Heart left ventricle (tissue), 16 donors: ENCODE measurements at regions not wholly inside any gene's neighbourhood (a gene's known extent, or its start where the extent isn't known, plus 50 kb on each side); places are given as distances from the start of the nearest gene placed in this dataset.

Experiments used
- ATAC-seq, 4 donors: fragments of 200-7000 bp; cut with Tn5 transposase; one replicate each; pipeline ENCODE4 v1.9.1; 2020 to 2022; ENCODE audit warnings: moderate library complexity in 4 of 4, mild to moderate bottlenecking in 3 of 4, moderate number of reproducible peaks in 1 of 4
- DNase-seq, 5 donors: peaks; one replicate each; pipeline ENCODE4 v3.0.0-alpha.2; 2020
- H3K27ac ChIP-seq, 12 donors: fragments of 200-600 bp; sonication (generic) in 4 of 12; one replicate each; pipeline versions ENCODE4 v1.5.0 to v1.8.0; 2016 to 2022; ENCODE audit warnings: mild to moderate bottlenecking in 2 of 12
- H3K27me3 ChIP-seq, 9 donors: fragments of 200-600 bp; sonication (generic) in 2 of 9; one replicate each; pipeline versions ENCODE4 v1.5.1 to v1.8.0; 2016 to 2022; ENCODE audit warnings: mild to moderate bottlenecking in 3 of 9
- H3K36me3 ChIP-seq, 9 donors: fragments of 200-600 bp; sonication (generic) in 2 of 9; one replicate each; pipeline versions ENCODE4 v1.5.0 to v1.8.0; 2018 to 2022; ENCODE audit warnings: mild to moderate bottlenecking in 2 of 9
- H3K4me1 ChIP-seq, 12 donors: fragments of 200-600 bp; sonication (generic) in 4 of 12; one replicate each; pipeline versions ENCODE4 v1.5.0 to v1.8.0; 2016 to 2022; ENCODE audit warnings: mild to moderate bottlenecking in 3 of 12
- H3K4me3 ChIP-seq, 12 donors: fragments of 200-600 bp; sonication (generic) in 4 of 12; one replicate each; pipeline versions ENCODE4 v1.5.0 to v1.8.0; 2017 to 2022; ENCODE audit warnings: mild to moderate bottlenecking in 9 of 12, moderate library complexity in 4 of 12
- H3K9me3 ChIP-seq, 12 donors: fragments of 200-600 bp; sonication (generic) in 4 of 12; one replicate each; pipeline versions ENCODE4 v1.5.0 to v1.8.0; 2016 to 2022; ENCODE audit warnings: mild to moderate bottlenecking in 1 of 12
- POLR2A ChIP-seq, 2 donors: fragments of 450-650 bp; IDR thresholded peaks; one replicate each; pipeline ENCODE4 v1.6.1; 2017; ENCODE audit warnings: antibody characterized with exemption in 2 of 2, mild to moderate bottlenecking in 2 of 2, moderate library complexity in 2 of 2
- WGBS, 4 donors: extraction: QIAGEN DNeasy Blood & Tissue Kit in 2 of 4; methylation state at CpG; one replicate each; pipeline versions ENCODE4 v1.1.5 to v1.1.7; 2013 to 2018; 5-methylcytosine and 5-hydroxymethylcytosine counted together
- intact Hi-C, 10 donors: fragments of 100-400 bp; cut with DNase I; formaldehyde crosslinking; loops; one replicate each; pipeline versions ENCODE4 v1.11.1 to v1.14.2; 2022
- TF ChIP-seq, protein P1 (sequence below), 12 donors: fragments of 200-600 bp; sonication (generic) in 4 of 12; IDR thresholded peaks; one replicate each; pipeline versions ENCODE4 v1.5.0 to v1.8.0; 2018 to 2022; ENCODE audit warnings: antibody characterized with exemption in 12 of 12, mild to moderate bottlenecking in 5 of 12
- donor health status: ischemic (EF 13 %, LVEDD 7.1; RV severe dilation, severe dysfunction).
- donor health status: healthy with polysubstance abuse.
- donor health status: DM: no; HTN: yes; CAD: no.
- donor health status: DM: no; HTN: no; CAD: no.
- donor health status: ischemic (EF 25% LVEDD 6.9; RV normal size, moderate dysfunction).
- donor health status: ischemic (EF 25% LVEDD 5.7; RV mildly dilated, moderate dysfunction).
- donor health status: healthy.
- donor health status: DM: yes; HTN: yes; CAD: no.
- donor health status: ischemic (EF 35%, LVEDD 5.7; RV mildly dilated, moderate dysfunction).
- donor health status: nonischemic (EF 11% LVEDD 7.7; RV severe dilation, severe dysfunction).
- donor health status: DM: yes; HTN: yes; CAD: no.
- donor health status: PGD.
- donor health status: ischemic (EF 29% LVEDD 5.4; RV normal size, mild dysfunction).
- donor health status: nonischemic (EF 23%, LVEDD 6.1; RV moderate dilation, normal function).

DNA sequence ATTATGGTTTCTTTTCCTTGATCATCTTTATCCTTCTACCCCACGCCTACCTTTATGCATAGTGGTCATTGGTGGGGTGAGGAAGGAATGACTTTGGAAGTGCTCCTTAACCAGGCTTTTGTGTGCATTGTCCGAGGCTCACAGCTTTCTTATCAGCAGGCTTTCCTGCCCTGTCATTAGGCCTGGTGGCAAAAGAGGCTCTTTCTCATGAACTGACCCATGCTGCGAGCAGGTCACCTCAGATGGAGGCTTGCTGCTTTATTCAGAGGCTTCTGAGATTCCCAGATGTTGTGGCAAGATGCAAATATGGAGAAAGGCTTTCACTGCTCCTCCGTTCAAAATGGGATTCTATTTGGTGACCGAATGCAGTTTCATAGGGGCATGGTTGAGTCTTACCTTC lies 57.4 kb upstream of the DMRTA1 start:
- DNase-seq: no peak
- intact Hi-C loops: loop anchor here in 1 of 10 donors (10.0 kb wide), 1 partner anchor 54 kb away; no protein-coding TSS in a partner anchor
- H3K36me3 ChIP-seq: no peaks in the 10 kb centered on the region
- peaks cover 0 to 9% (median 0%) of the 10 kb centered on the region in 9 donors for H3K27me3 ChIP-seq
- no peak for ATAC-seq
- WGBS, 4 donors: 43 to 55% (median 45%) methylated on average over 5 of the region's 5 CpGs
- H3K4me3 ChIP-seq: no peak overlapping the region
- no peak for TF ChIP-seq POLR2A (IDR thresholded peaks at IDR 0.05)
- TF ChIP-seq, protein P1, sequence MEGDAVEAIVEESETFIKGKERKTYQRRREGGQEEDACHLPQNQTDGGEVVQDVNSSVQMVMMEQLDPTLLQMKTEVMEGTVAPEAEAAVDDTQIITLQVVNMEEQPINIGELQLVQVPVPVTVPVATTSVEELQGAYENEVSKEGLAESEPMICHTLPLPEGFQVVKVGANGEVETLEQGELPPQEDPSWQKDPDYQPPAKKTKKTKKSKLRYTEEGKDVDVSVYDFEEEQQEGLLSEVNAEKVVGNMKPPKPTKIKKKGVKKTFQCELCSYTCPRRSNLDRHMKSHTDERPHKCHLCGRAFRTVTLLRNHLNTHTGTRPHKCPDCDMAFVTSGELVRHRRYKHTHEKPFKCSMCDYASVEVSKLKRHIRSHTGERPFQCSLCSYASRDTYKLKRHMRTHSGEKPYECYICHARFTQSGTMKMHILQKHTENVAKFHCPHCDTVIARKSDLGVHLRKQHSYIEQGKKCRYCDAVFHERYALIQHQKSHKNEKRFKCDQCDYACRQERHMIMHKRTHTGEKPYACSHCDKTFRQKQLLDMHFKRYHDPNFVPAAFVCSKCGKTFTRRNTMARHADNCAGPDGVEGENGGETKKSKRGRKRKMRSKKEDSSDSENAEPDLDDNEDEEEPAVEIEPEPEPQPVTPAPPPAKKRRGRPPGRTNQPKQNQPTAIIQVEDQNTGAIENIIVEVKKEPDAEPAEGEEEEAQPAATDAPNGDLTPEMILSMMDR (IDR thresholded peaks at IDR 0.05): no peak
- H3K4me1 ChIP-seq: no peaks in the 10 kb centered on the region
- no peaks in the 10 kb centered on the region for H3K9me3 ChIP-seq
- H3K27ac ChIP-seq: no peak overlapping the region

DNA sequence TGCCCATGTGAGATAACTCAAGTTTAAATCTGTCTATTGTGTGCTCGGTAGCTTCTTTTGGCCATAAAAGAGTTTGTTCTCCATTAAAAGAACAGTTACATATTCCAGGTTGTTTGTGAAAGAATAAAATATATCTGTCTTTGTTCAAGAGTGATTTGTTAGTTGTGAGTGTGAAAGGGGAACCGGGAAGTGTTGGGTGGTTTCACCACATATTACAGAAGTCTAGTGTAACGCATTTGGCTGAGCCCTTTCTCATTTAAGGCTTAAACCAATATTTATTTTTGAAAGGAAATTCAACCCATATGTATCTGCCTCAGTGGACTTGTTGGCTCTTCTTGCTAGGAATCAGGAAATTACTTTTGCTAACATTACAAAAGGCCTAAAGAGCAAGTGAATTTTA lies 54.1 kb upstream of the DMRTA1 start:
- WGBS, 4 donors: 71 to 79% (median 76%) methylated on average over 3 of the region's 3 CpGs

DNA sequence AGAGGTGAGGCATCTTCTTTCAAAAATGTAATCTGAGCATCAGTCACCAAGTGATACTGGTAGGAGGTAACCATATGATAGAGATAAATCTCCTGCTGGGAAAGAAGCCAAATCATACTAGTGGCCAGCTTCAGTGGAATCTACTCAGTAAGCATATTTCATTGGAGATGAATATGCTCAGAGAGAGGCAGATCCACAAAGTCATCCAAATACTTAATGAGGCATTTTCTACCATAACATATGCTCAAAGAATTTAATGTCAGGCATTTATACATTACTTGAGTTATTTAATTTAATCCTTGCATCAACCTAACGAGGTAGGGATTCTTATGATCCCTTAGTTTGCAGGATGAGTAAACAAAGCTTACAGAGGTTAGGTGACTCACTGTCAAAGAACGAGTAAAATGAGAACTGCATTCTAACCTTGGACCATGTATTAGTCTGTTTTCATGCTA lies 50.9 kb upstream of the DMRTA1 start:
- ATAC-seq: no peak
- no peaks in the 10 kb centered on the region for H3K9me3 ChIP-seq
- no peaks in the 10 kb centered on the region for H3K27me3 ChIP-seq
- H3K27ac ChIP-seq: no peak overlapping the region
- intact Hi-C loops: no loop called here
- no peak for TF ChIP-seq POLR2A (IDR thresholded peaks at IDR 0.05)
- TF ChIP-seq, protein P1 (IDR thresholded peaks at IDR 0.05): no peak
- H3K4me3 ChIP-seq: no peak overlapping the region
- no peaks in the 10 kb centered on the region for H3K4me1 ChIP-seq
- DNase-seq: no peak
- 50 to 67% (median 64%) methylated on average over 2 of the region's 2 CpGs for WGBS, 4 donors
- no peaks in the 10 kb centered on the region for H3K36me3 ChIP-seq

More for the DNA sequence above, 54.1 kb upstream of the DMRTA1 start:
- intact Hi-C loops: no loop called here
- peaks cover 0 to 9% (median 0%) of the 10 kb centered on the region in 9 donors for H3K27me3 ChIP-seq
- TF ChIP-seq, protein P1 (IDR thresholded peaks at IDR 0.05): no peak
- TF ChIP-seq POLR2A (IDR thresholded peaks at IDR 0.05): no peak
- no peaks in the 10 kb centered on the region for H3K36me3 ChIP-seq
- H3K27ac ChIP-seq: no peak overlapping the region
- ATAC-seq (no peak), DNase-seq (no peak)
- H3K4me3 ChIP-seq: no peak overlapping the region
- H3K9me3 ChIP-seq: no peaks in the 10 kb centered on the region
- no peaks in the 10 kb centered on the region for H3K4me1 ChIP-seq
